Hindlimb muscle (tissue), 1 donor: ENCODE measurements at regions not wholly inside any gene's neighbourhood (a gene's known extent, or its start where the extent isn't known, plus 50 kb on each side); places are given as distances from the start of the nearest gene placed in this dataset.

Experiments used
- DNase-seq: peaks from one replicate; pipeline ENCODE4 v3.0.0-alpha.2; 2013

- no peak for DNase-seq
Measured at GRCh38 chr22:49621601-49622210, 206.0 kb downstream of the BRD1 start.

- DNase-seq = no peak
Measured at GRCh38 chr22:49620666-49621065, 207.0 kb downstream of the BRD1 start.

- DNase-seq = no peak
Measured at GRCh38 chr22:49620003-49620556, 207.6 kb downstream of the BRD1 start.

GRCh38 chr22:49619301-49619700, 208.4 kb downstream of the BRD1 start:
- no peak for DNase-seq

GRCh38 chr22:49618677-49618953, 209.1 kb downstream of the BRD1 start:
- DNase-seq = no peak

GRCh38 chr22:49617866-49618676, 209.6 kb downstream of the BRD1 start:
- DNase-seq = no peak

- DNase-seq = no peak
Measured at GRCh38 chr22:49617264-49617663, 210.4 kb downstream of the BRD1 start.

- no peak for DNase-seq
Measured at GRCh38 chr22:49616356-49617231, 211.1 kb downstream of the BRD1 start.

- no peak for DNase-seq
Measured at GRCh38 chr22:49614966-49615965, 212.4 kb downstream of the BRD1 start.

GRCh38 chr22:49613511-49614270, 214.0 kb downstream of the BRD1 start:
- no peak for DNase-seq

- DNase-seq = no peak
Measured at GRCh38 chr22:49613108-49613507, 214.6 kb downstream of the BRD1 start.

GRCh38 chr22:49609207-49609876, 218.3 kb downstream of the BRD1 start:
- DNase-seq = no peak

- DNase-seq = no peak
Measured at GRCh38 chr22:49608660-49609059, 219.0 kb downstream of the BRD1 start.

GRCh38 chr22:49608228-49608627, 219.4 kb downstream of the BRD1 start:
- no peak for DNase-seq

- no peak for DNase-seq
Measured at GRCh38 chr22:49607821-49608220, 219.9 kb downstream of the BRD1 start.

- DNase-seq = no peak
Measured at GRCh38 chr22:49606562-49607290, 220.9 kb downstream of the BRD1 start.

GRCh38 chr22:49604732-49605302, 222.9 kb downstream of the BRD1 start:
- DNase-seq = no peak

GRCh38 chr22:49603016-49603415, 224.7 kb downstream of the BRD1 start:
- DNase-seq = no peak

- DNase-seq = no peak
Measured at GRCh38 chr22:49602481-49602880, 225.2 kb downstream of the BRD1 start.
